Dendritic cell treated with granulocyte-macrophage colony-stimulating factor and Interleukin-4, amounts not matched to agents 40 ng/mL and 50 ng/mL, for 4 days (primary cell): ENCODE measurements at regions not wholly inside any gene's neighbourhood (a gene's known extent, or its start where the extent isn't known, plus 50 kb on each side); places are given as distances from the start of the nearest gene placed in this dataset.

Source experiments
- H3K27ac Mint-ChIP-seq: one replicate; pipeline ENCODE4 v1.8.0; 2022; ENCODE audit warnings: mild to moderate bottlenecking, mixed read lengths
- H3K27me3 Mint-ChIP-seq: one replicate; pipeline ENCODE4 v1.8.0; 2022; ENCODE audit warnings: mild to moderate bottlenecking, mixed read lengths
- H3K36me3 Mint-ChIP-seq: one replicate; pipeline ENCODE4 v1.8.0; 2022; ENCODE audit warnings: low read depth, mixed read lengths
- H3K4me1 Mint-ChIP-seq: one replicate; pipeline ENCODE4 v1.8.0; 2022; ENCODE audit warnings: low read depth, mixed read lengths
- H3K4me3 Mint-ChIP-seq: one replicate; pipeline ENCODE4 v1.8.0; 2022; ENCODE audit warnings: mild to moderate bottlenecking, moderate library complexity, mixed read lengths
- H3K9me3 Mint-ChIP-seq: one replicate; pipeline ENCODE4 v1.8.0; 2022; ENCODE audit warnings: mixed read lengths
- intact Hi-C: fragments of 100-400 bp; cut with micrococcal nuclease; formaldehyde crosslinking; loops from one replicate; pipeline ENCODE4 v1.15.0; 2022

DNA sequence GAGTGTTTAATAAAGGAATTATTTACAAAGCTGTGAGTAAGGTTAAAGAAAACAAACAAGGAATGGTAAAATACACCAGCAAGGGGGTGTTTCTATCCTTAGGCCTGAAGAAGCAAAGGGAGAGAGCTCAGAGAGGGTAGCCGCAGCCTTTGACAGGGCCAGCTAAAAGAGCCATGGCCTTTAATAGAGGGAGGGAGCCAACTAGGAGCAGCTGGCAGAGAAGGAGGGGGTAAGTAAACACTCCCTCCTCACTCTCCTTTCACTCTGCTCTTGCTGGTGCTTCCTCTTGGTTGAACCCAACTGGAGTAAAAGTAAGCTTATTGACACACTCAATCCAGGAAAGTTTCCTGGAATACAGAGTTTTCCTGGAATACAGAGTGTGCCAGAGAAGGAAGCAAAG is 87.5 kb downstream of the CH25H start:
- Mint-ChIP-seq H3K4me1 (peaks cover 63% of the 10 kb centered on the region), H3K36me3 (no peaks in the 10 kb centered on the region), H3K9me3 (no peaks in the 10 kb centered on the region), H3K27ac (peak overlapping the region; percentile 44), H3K27me3 (no peaks in the 10 kb centered on the region), H3K4me3 (no peak overlapping the region)
- intact Hi-C loops = loop anchor here (10.0 kb wide), 1 partner anchor 85 kb away; the partner anchor contains the start of gene CH25H

GRCh38 chr10:89118091-89118490 is 89.0 kb downstream of the CH25H start:
- intact Hi-C loops = no loop called here
- Mint-ChIP-seq H3K9me3 (no peaks in the 10 kb centered on the region), H3K4me1 (peaks cover 48% of the 10 kb centered on the region), H3K4me3 (no peak overlapping the region), H3K27me3 (no peaks in the 10 kb centered on the region), H3K27ac (no peak overlapping the region), H3K36me3 (no peaks in the 10 kb centered on the region)

- intact Hi-C loops = no loop called here
- H3K9me3 Mint-ChIP-seq = no peaks in the 10 kb centered on the region
- H3K4me3 Mint-ChIP-seq = no peak overlapping the region
- H3K36me3 Mint-ChIP-seq = no peaks in the 10 kb centered on the region
- H3K4me1 Mint-ChIP-seq = peaks cover 37% of the 10 kb centered on the region
- H3K27ac Mint-ChIP-seq = peak overlapping the region; percentile 49
- no peaks in the 10 kb centered on the region for H3K27me3 Mint-ChIP-seq
Measured at GRCh38 chr10:89115876-89116627, 91.1 kb downstream of the CH25H start.

GRCh38 chr10:89114846-89115625 is 92.1 kb downstream of the CH25H start:
- no peaks in the 10 kb centered on the region for H3K27me3 Mint-ChIP-seq

DNA sequence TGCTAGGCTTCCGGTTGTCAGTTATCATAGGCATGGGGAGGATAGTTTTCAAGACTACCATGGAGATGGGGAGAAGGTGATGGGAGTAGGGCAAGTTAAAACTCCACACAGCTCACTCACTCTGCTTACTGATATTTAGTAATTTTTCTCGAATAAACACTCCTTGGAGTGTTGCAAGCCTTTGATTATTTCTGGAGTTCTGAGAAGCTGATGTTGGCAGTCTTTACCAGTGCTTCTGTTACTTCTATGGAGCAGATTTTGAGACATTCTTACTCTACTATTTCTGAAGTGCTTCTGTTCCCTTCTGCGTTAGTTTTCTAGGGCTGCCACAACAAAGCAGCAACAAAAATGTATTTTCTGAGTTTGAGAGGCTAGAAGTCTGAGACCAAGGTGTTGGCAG is 104.4 kb downstream of the CH25H start:
- H3K27ac Mint-ChIP-seq = no peak overlapping the region
- intact Hi-C loops = no loop called here
- no peaks in the 10 kb centered on the region for H3K4me1 Mint-ChIP-seq
- no peaks in the 10 kb centered on the region for H3K36me3 Mint-ChIP-seq
- H3K4me3 Mint-ChIP-seq = no peak overlapping the region
- H3K9me3 Mint-ChIP-seq = no peaks in the 10 kb centered on the region
- peaks cover 2% of the 10 kb centered on the region for H3K27me3 Mint-ChIP-seq

More at GRCh38 chr10:89114846-89115625, 92.1 kb downstream of the CH25H start:
- H3K27ac Mint-ChIP-seq = no peak overlapping the region
- no peaks in the 10 kb centered on the region for H3K9me3 Mint-ChIP-seq
- intact Hi-C loops = no loop called here
- H3K4me3 Mint-ChIP-seq = no peak overlapping the region
- no peaks in the 10 kb centered on the region for H3K36me3 Mint-ChIP-seq
- peaks cover 29% of the 10 kb centered on the region for H3K4me1 Mint-ChIP-seq

GRCh38 chr10:89101943-89102342 is 105.2 kb downstream of the CH25H start:
- no peak overlapping the region for H3K27ac Mint-ChIP-seq
- no peaks in the 10 kb centered on the region for H3K4me1 Mint-ChIP-seq
- no peaks in the 10 kb centered on the region for H3K36me3 Mint-ChIP-seq
- H3K9me3 Mint-ChIP-seq = no peaks in the 10 kb centered on the region
- no peak overlapping the region for H3K4me3 Mint-ChIP-seq
- intact Hi-C loops = no loop called here
- H3K27me3 Mint-ChIP-seq = peaks cover 2% of the 10 kb centered on the region

GRCh38 chr10:89100680-89101079 is 106.4 kb downstream of the CH25H start:
- Mint-ChIP-seq H3K27ac (no peak overlapping the region), H3K27me3 (peaks cover 2% of the 10 kb centered on the region), H3K4me1 (peaks cover 6% of the 10 kb centered on the region), H3K4me3 (no peak overlapping the region), H3K36me3 (no peaks in the 10 kb centered on the region), H3K9me3 (no peaks in the 10 kb centered on the region)
- intact Hi-C loops = no loop called here

GRCh38 chr10:89097226-89097625 is 106.6 kb downstream of the FAS start:
- H3K4me3 Mint-ChIP-seq = no peak overlapping the region
- H3K4me1 Mint-ChIP-seq = peaks cover 18% of the 10 kb centered on the region
- intact Hi-C loops = no loop called here
- H3K27me3 Mint-ChIP-seq = peaks cover 7% of the 10 kb centered on the region
- no peaks in the 10 kb centered on the region for H3K36me3 Mint-ChIP-seq
- H3K27ac Mint-ChIP-seq = no peak overlapping the region
- H3K9me3 Mint-ChIP-seq = no peaks in the 10 kb centered on the region

GRCh38 chr10:89095701-89096391 is 105.2 kb downstream of the FAS start:
- intact Hi-C loops = no loop called here
- Mint-ChIP-seq H3K9me3 (no peaks in the 10 kb centered on the region), H3K36me3 (no peaks in the 10 kb centered on the region), H3K4me1 (peaks cover 29% of the 10 kb centered on the region), H3K4me3 (no peak overlapping the region), H3K27me3 (peaks cover 7% of the 10 kb centered on the region), H3K27ac (no peak overlapping the region)

DNA sequence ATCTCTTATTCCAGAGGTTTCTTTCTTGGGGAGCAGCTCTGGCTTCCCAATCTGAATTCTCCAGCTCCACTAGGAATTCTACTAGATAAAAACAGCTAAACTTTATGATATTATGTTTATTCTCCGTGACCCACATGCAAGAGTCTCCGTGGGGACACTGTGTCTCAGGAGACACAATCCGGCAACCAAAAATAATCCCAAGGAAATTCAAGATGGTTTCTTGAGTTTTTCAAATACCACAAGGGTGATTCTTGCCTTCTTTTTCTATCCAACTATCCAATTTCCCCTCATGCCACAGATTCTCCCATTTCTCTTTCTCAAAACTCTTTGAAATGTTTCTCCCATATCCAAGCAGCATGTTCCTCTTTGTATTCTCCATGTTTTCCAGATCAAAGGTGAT is 103.1 kb downstream of the FAS start:
- Mint-ChIP-seq H3K9me3 (no peaks in the 10 kb centered on the region), H3K4me3 (no peak overlapping the region), H3K36me3 (no peaks in the 10 kb centered on the region), H3K27ac (no peak overlapping the region), H3K4me1 (peaks cover 41% of the 10 kb centered on the region), H3K27me3 (peaks cover 6% of the 10 kb centered on the region)
- intact Hi-C loops = no loop called here

DNA sequence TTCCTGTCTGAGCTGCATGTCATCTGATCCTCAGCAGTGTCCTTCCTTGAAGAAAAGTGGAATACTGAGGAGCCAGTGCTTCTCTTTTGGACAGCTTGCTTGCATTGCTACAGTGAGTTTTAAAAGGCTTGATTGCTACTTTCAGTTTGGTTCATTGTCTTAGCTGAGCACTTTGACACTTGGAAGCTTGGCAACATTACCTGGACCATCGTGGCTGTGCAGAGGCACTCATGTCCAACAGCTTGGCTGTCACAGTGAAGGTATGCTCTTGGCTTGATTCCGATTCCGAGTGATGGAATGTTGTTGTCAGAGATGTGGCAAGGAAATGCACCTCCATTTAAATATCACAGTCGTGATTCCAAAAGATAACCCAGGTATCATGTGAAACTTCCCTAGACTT is 102.4 kb downstream of the FAS start:
- no peak overlapping the region for H3K4me3 Mint-ChIP-seq
- no peaks in the 10 kb centered on the region for H3K36me3 Mint-ChIP-seq
- H3K9me3 Mint-ChIP-seq = no peaks in the 10 kb centered on the region
- peaks cover 4% of the 10 kb centered on the region for H3K27me3 Mint-ChIP-seq
- intact Hi-C loops = no loop called here
- H3K4me1 Mint-ChIP-seq = peaks cover 41% of the 10 kb centered on the region
- H3K27ac Mint-ChIP-seq = peak overlapping the region; percentile 24

GRCh38 chr10:89092439-89092838 is 101.8 kb downstream of the FAS start:
- Mint-ChIP-seq H3K27ac (peak overlapping the region; percentile 24), H3K36me3 (no peaks in the 10 kb centered on the region), H3K4me1 (peaks cover 41% of the 10 kb centered on the region), H3K27me3 (peaks cover 4% of the 10 kb centered on the region), H3K9me3 (no peaks in the 10 kb centered on the region), H3K4me3 (no peak overlapping the region)
- intact Hi-C loops = no loop called here

DNA sequence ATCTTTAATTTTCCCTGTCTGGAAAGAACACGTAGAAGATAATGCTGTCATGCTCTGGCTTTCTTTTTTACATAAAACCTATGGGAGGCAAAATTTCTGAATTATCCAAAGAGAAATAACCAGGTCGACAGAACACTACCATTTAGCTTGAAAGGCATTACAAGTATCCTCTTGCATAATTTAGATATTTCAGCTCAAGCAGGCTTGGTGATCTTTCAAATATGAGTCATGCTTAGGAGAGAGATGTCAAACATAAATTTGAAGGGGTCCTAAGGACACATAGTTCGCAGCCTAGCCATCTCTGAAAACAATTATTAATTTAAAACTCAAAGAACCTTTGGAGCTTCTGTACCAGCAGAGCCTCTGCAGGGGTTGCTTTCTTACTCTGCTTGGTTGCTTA is 100.9 kb downstream of the FAS start:
- Mint-ChIP-seq H3K4me1 (peaks cover 41% of the 10 kb centered on the region), H3K27me3 (peaks cover 4% of the 10 kb centered on the region), H3K9me3 (no peaks in the 10 kb centered on the region), H3K36me3 (no peaks in the 10 kb centered on the region), H3K4me3 (peak overlapping the region; percentile 24), H3K27ac (peak overlapping the region; percentile 41)
- intact Hi-C loops = no loop called here
